Activated naive CD4-positive, alpha-beta T cell treated with anti-CD3 and anti-CD28 coated beads, Interleukin-2, amount 50 U/mL, for 72 hours (primary cell): ENCODE measurements at regions not wholly inside any gene's neighbourhood (a gene's known extent, or its start where the extent isn't known, plus 50 kb on each side); places are given as distances from the start of the nearest gene placed in this dataset.

Experiments
- ATAC-seq, 2 donors: fragments of 150-1000 bp; cut with Tn5 transposase; 2 replicates each; pipeline ENCODE4 v1.10.0; 2021; ENCODE audit warnings: mild to moderate bottlenecking in 2 of 2, moderate library complexity in 2 of 2
- DNase-seq, 2 donors: peaks; one replicate each; pipeline ENCODE4 v3.0.0; 2021 to 2022; ENCODE audit warnings: low spot score in 2 of 2
- H3K27ac Mint-ChIP-seq, 2 donors: one replicate each; pipeline ENCODE4 v1.8.0; 2022; ENCODE audit warnings: mild to moderate bottlenecking in 2 of 2, mixed read lengths in 2 of 2
- H3K36me3 Mint-ChIP-seq, 2 donors: one replicate each; pipeline ENCODE4 v1.8.0; 2022; ENCODE audit warnings: mixed read lengths in 2 of 2
- H3K9me3 Mint-ChIP-seq, 2 donors: one replicate each; pipeline ENCODE4 v1.8.0; 2022; ENCODE audit warnings: mixed read lengths in 2 of 2

DNA sequence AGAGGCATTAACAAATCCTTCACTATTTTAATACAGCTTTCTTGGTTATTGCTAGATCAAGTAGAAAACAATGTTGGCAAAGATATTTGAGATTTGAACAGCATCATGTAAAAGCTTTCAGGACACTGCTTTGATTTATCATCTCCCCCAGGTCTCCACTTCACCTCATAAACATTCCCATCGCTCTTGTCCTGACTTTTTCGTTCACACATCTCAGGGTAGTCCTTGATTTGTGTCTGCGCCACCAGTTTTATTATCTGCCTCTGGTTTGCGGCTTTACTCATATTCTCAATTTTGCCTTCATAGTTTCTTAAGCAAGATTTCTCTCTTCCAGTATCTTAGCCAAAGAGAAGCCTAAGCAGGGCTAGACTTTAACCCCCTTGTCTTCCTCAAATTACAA lies 63.5 kb upstream of the ROR1 start:
- ATAC-seq: no peak
- no peak for DNase-seq
- Mint-ChIP-seq H3K9me3 (no peaks in the 10 kb centered on the region), H3K27ac (no peak overlapping the region), H3K36me3 (no peaks in the 10 kb centered on the region)

GRCh38 chr1:63710761-63711380 lies 62.9 kb upstream of the ROR1 start:
- Mint-ChIP-seq H3K36me3 (no peaks in the 10 kb centered on the region), H3K27ac (no peak overlapping the region), H3K9me3 (no peaks in the 10 kb centered on the region)
- DNase-seq (no peak), ATAC-seq (no peak)

GRCh38 chr1:63713041-63713440 lies 60.8 kb upstream of the ROR1 start:
- no peak for ATAC-seq
- Mint-ChIP-seq H3K27ac (no peak overlapping the region), H3K36me3 (no peaks in the 10 kb centered on the region), H3K9me3 (no peaks in the 10 kb centered on the region)
- no peak for DNase-seq

DNA sequence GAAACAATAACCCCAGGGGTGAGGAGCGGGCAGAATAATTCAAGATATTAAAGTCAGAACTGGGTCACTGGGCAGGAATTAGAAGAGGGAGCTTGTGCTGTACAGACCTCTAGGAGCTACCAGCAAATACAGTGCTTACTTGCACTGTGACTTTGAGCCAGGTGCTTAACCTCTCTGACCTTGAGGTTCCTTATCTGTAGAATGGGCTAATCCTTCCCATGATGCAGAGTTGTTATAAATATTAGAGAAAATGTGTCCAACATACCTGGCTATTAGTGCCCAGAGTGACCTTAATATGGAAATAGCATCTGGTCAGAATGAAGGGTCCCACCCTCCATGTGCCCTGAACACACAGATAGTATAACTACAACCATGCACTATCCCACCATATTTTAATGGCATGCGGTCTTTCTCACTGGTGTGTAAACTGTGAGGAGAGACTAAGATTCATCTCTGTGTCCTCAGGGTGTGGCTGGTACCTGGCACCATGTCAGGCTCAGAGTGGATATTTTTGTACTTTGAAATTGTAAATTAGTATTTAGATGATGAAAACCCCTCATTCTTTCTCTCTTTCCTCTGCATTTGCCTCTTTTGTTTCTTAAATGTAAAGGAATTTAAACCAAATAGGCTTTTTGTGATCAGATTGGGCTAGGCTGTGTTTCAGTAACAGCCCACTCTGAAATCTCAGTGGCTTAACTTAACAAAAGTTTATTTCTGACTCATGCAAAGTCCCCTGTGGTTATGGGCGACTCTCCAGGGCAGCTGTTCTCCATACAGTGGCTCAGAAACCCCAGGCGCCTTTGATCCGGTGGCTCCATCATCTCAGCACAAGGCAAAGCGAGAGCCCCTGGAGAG lies 60.0 kb upstream of the ROR1 start:
- H3K9me3 Mint-ChIP-seq: no peaks in the 10 kb centered on the region
- peak in 1 of 2 donors; percentile 18 for ATAC-seq
- H3K36me3 Mint-ChIP-seq: no peaks in the 10 kb centered on the region
- H3K27ac Mint-ChIP-seq: no peak overlapping the region
- no peak for DNase-seq

DNA sequence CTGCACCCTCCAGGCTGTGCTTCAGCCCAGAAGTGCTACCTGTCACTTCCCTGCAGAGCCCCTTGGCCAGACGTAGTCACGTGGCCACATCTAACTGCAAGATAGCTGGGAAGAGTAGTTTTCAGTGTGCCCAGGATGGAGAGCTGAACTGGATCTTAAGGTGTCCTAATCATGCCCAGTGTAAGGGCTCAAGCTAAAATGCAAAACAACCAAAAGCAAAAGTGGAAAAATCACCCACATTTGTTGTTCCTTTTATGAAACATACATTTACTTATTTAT lies 59.4 kb upstream of the ROR1 start:
- Mint-ChIP-seq H3K36me3 (no peaks in the 10 kb centered on the region), H3K9me3 (no peaks in the 10 kb centered on the region), H3K27ac (no peak overlapping the region)
- DNase-seq (no peak), ATAC-seq (no peak)

DNA sequence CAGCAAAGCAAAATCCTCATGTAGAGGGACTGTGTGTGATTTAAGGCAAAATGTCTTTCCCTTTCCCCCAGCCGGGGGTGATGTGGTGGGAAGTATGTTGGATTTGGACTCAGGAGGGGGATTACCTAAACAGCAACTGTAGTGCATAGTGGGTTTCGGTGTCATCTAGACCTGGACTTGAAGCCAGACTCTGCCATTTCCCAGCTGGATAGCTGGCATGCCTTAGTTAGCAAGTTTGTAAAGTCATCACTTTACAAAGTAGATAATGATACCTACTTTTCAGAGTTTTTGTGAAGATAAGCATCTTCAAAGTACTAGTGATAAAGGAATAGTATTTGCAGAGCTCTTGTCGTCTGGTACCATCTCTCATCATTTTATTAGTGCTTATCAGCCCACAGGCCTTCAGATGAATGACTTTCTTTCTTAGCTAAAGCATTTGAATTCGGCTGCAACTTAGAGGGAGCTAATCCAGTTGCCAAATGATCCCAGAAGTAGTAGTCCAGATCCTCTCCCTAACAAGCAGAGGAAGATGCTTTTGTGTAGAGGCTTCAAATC lies 56.2 kb upstream of the ROR1 start:
- ATAC-seq: no peak
- no peak for DNase-seq
- H3K27ac Mint-ChIP-seq: no peak overlapping the region
- no peaks in the 10 kb centered on the region for H3K36me3 Mint-ChIP-seq
- H3K9me3 Mint-ChIP-seq: no peaks in the 10 kb centered on the region

DNA sequence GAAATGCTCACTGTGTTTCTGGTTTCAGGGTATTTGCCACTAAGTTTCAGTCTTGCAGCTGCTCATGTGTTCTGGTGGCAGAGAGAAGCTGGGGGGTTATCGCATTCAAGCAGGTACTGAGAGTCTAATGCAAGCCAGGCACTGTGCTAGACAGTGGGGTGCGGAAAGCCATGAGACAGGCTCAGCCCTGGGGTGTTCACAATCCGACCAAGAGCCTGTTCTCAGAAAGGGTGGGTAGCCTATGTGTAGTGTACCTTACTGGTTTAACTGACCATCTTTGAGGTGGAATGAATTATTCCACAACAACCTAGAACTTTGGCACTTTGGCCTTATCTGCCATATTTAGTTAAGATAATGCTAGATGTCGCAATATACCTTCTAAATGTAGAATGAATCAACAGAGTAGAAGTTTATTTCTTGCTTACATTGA lies 55.3 kb upstream of the ROR1 start:
- ATAC-seq (no peak), DNase-seq (no peak)

GRCh38 chr1:63721531-63722189 lies 52.2 kb upstream of the ROR1 start:
- H3K27ac Mint-ChIP-seq: no peak overlapping the region
- H3K36me3 Mint-ChIP-seq: no peaks in the 10 kb centered on the region
- H3K9me3 Mint-ChIP-seq: no peaks in the 10 kb centered on the region
- DNase-seq (no peak), ATAC-seq (no peak)

More for the DNA sequence above, 55.3 kb upstream of the ROR1 start:
- H3K27ac Mint-ChIP-seq: no peak overlapping the region
- H3K9me3 Mint-ChIP-seq: no peaks in the 10 kb centered on the region
- H3K36me3 Mint-ChIP-seq: no peaks in the 10 kb centered on the region

GRCh38 chr1:63723602-63724001 lies 50.2 kb upstream of the ROR1 start:
- no peak overlapping the region for H3K27ac Mint-ChIP-seq
- no peaks in the 10 kb centered on the region for H3K36me3 Mint-ChIP-seq
- ATAC-seq (no peak), DNase-seq (no peak)
- no peaks in the 10 kb centered on the region for H3K9me3 Mint-ChIP-seq
